IMR-90 (cell line): ENCODE measurements at regions not wholly inside any gene's neighbourhood (a gene's known extent, or its start where the extent isn't known, plus 50 kb on each side); places are given as distances from the start of the nearest gene placed in this dataset.

ENCODE experiments used
- ATAC-seq: fragments of 200-7000 bp; cut with Tn5 transposase; 2 replicates; pipeline ENCODE4 v1.9.1; 2020; ENCODE audit warnings: low read depth, mild to moderate bottlenecking, moderate library complexity
- BruUV-seq: library from RNA; stranded (reverse); fragments of 400-500 nt; replicated peaks from 2 replicates; lab custom pipeline; 2021; lab: Mats Ljungman, UMichigan
- CTCF ChIA-PET: fragments of 300-600 bp; formaldehyde crosslinking; extraction: SDS; loops from one replicate; lab custom pipeline; 2021; ENCODE audit warnings: antibody characterized with exemption; lab: Yijun Ruan, JAX
- POLR2A ChIA-PET: fragments of 300-600 bp; sonication (Branson Sonifier 250); formaldehyde crosslinking; loops from one replicate; lab custom pipeline; 2022; ENCODE audit warnings: antibody characterized with exemption; ENCODE audit not compliant: unreplicated experiment; lab: Charles Lee
- DNase-seq: peaks from one replicate; pipeline ENCODE4 v3.0.0; 2013
- H2AFZ ChIP-seq: replicated peaks from 2 replicates; pipeline ENCODE3; 2013; ENCODE audit warnings: low read length, mild to moderate bottlenecking; ENCODE audit not compliant: poor library complexity
- H2AK5ac ChIP-seq: 2 replicates; pipeline ENCODE4 v1.6.1; 2013; ENCODE audit warnings: low read depth, low read length, inconsistent platforms
- H2AK9ac ChIP-seq: replicated peaks from 2 replicates; pipeline ENCODE3; 2013; ENCODE audit warnings: mild to moderate bottlenecking, low read depth, low read length, moderate library complexity; ENCODE audit not compliant: poor library complexity
- H2BK120ac ChIP-seq: 2 replicates; pipeline ENCODE4 v1.6.1; 2013; ENCODE audit warnings: low read depth, low read length, inconsistent platforms
- H2BK15ac ChIP-seq: 3 replicates; pipeline ENCODE4 v1.6.1; 2013; ENCODE audit warnings: low read depth, low read length, inconsistent platforms
- H2BK20ac ChIP-seq: 2 replicates; pipeline ENCODE4 v1.6.1; 2013; ENCODE audit warnings: low read depth, mild to moderate bottlenecking, inconsistent platforms, low read length, moderate library complexity
- H2BK5ac ChIP-seq: 2 replicates; pipeline ENCODE4 v1.6.1; 2013; ENCODE audit warnings: mild to moderate bottlenecking, low read depth, low read length, inconsistent platforms; ENCODE audit not compliant: poor library complexity, severe bottlenecking
- H3K14ac ChIP-seq: replicated peaks from 2 replicates; pipeline ENCODE4 v1.6.1; 2013; ENCODE audit warnings: low read depth, low read length, inconsistent platforms
- H3K18ac ChIP-seq: 2 replicates; pipeline ENCODE4 v1.6.1; 2013; ENCODE audit warnings: low read depth, low read length, control low read depth
- H3K23ac ChIP-seq: 2 replicates; pipeline ENCODE4 v1.6.1; 2013; ENCODE audit warnings: low read depth, low read length, inconsistent platforms
- H3K27ac ChIP-seq: 2 replicates; pipeline ENCODE4 v1.5.1; 2013; ENCODE audit warnings: mild to moderate bottlenecking, control low read depth, low read length; ENCODE audit not compliant: insufficient read depth
- H3K27me3 ChIP-seq: 2 replicates; pipeline ENCODE4 v1.6.1; 2013; ENCODE audit warnings: low read length; ENCODE audit not compliant: control insufficient read depth, insufficient read depth
- H3K36me3 ChIP-seq: 2 replicates; pipeline ENCODE4 v1.6.1; 2013; ENCODE audit warnings: low read length, mixed read lengths; ENCODE audit not compliant: control insufficient read depth, insufficient read depth
- H3K4ac ChIP-seq: 2 replicates; pipeline ENCODE4 v1.6.1; 2013; ENCODE audit warnings: low read depth, low read length, inconsistent platforms
- H3K4me1 ChIP-seq: 2 replicates; pipeline ENCODE4 v1.6.1; 2013; ENCODE audit warnings: low read length, mixed read lengths; ENCODE audit not compliant: control insufficient read depth, insufficient read depth
- H3K4me2 ChIP-seq: 2 replicates; pipeline ENCODE4 v1.6.1; 2013; ENCODE audit warnings: low read depth, mild to moderate bottlenecking, control low read depth, low read length, moderate library complexity
- H3K4me3 ChIP-seq: 2 replicates; pipeline ENCODE4 v1.5.1; 2013; ENCODE audit warnings: low read depth, mild to moderate bottlenecking, control low read depth, low read length, moderate library complexity; ENCODE audit not compliant: insufficient read depth
- H3K56ac ChIP-seq: 2 replicates; pipeline ENCODE4 v1.6.1; 2013; ENCODE audit warnings: low read length, inconsistent platforms; ENCODE audit not compliant: insufficient read depth; ENCODE audit errors: extremely low read depth
- H3K79me1 ChIP-seq, 2 experiments: 2 replicates each; pipeline ENCODE4 v1.6.1; 2013; ENCODE audit warnings: low read length in 2 of 2, inconsistent platforms in 1 of 2, low read depth in 1 of 2
- H3K9ac ChIP-seq: 2 replicates; pipeline ENCODE4 v1.6.1; 2013; ENCODE audit warnings: low read depth, low read length, control low read depth
- H3K9me1 ChIP-seq: 2 replicates; pipeline ENCODE4 v1.6.1; 2013; ENCODE audit warnings: low read length, inconsistent platforms; ENCODE audit not compliant: insufficient read depth
- H3K9me3 ChIP-seq: 2 replicates; pipeline ENCODE4 v1.6.1; 2013; ENCODE audit warnings: low read length; ENCODE audit not compliant: control insufficient read depth, insufficient read depth
- H4K20me1 ChIP-seq: 2 replicates; pipeline ENCODE4 v1.6.1; 2013; ENCODE audit warnings: low read length, inconsistent platforms; ENCODE audit not compliant: insufficient read depth
- H4K5ac ChIP-seq: 2 replicates; pipeline ENCODE4 v1.6.1; 2013; ENCODE audit warnings: mild to moderate bottlenecking, low read depth, low read length, control low read depth
- H4K8ac ChIP-seq, 2 experiments: 2 replicates each; pipeline ENCODE4 v1.6.1; 2013; ENCODE audit warnings: low read depth in 2 of 2, low read length in 2 of 2, control low read depth in 1 of 2, inconsistent platforms in 1 of 2
- H4K91ac ChIP-seq: 2 replicates; pipeline ENCODE4 v1.6.1; 2013; ENCODE audit warnings: low read depth, low read length, inconsistent platforms; ENCODE audit not compliant: insufficient read depth
- BHLHE40 ChIP-seq: fragments of 150-350 bp; IDR thresholded peaks from 2 replicates; pipeline ENCODE4 v1.6.1; 2016; ENCODE audit warnings: mild to moderate bottlenecking, low read depth, low read length
- CEBPB ChIP-seq: IDR thresholded peaks from 2 replicates; pipeline ENCODE4 v1.6.1; 2012; ENCODE audit warnings: low read depth, low read length, improper control_type of control experiment
- CHD1 ChIP-seq: IDR thresholded peaks from 2 replicates; pipeline ENCODE4 v1.6.1; 2012; ENCODE audit warnings: low read depth, low read length, improper control_type of control experiment
- CTCF ChIP-seq: conservative IDR thresholded peaks from 2 replicates; pipeline ENCODE4 v1.5.1; 2012; ENCODE audit warnings: mild to moderate bottlenecking, low read depth, low read length, improper control_type of control experiment
- ELK1 ChIP-seq: fragments of 150-350 bp; IDR thresholded peaks from 2 replicates; pipeline ENCODE4 v1.6.1; 2016; ENCODE audit warnings: low read depth, mild to moderate bottlenecking, low read length, moderate library complexity, borderline replicate concordance
- FOS ChIP-seq: fragments of 150-350 bp; IDR thresholded peaks from 2 replicates; pipeline ENCODE4 v1.6.1; 2016; ENCODE audit warnings: low read depth, low read length
- MAFK ChIP-seq: IDR thresholded peaks from 2 replicates; pipeline ENCODE4 v1.6.1; 2012; ENCODE audit warnings: low read depth, low read length, improper control_type of control experiment
- MAZ ChIP-seq: IDR thresholded peaks from 2 replicates; pipeline ENCODE4 v1.6.1; 2012; ENCODE audit warnings: low read depth, mild to moderate bottlenecking, low read length, improper control_type of control experiment, moderate library complexity, borderline replicate concordance
- MXI1 ChIP-seq: IDR thresholded peaks from 2 replicates; pipeline ENCODE4 v1.6.1; 2012; ENCODE audit warnings: low read depth, mild to moderate bottlenecking, low read length, moderate library complexity, borderline replicate concordance
- NFE2L2 ChIP-seq: fragments of 150-350 bp; IDR thresholded peaks from 2 replicates; pipeline ENCODE4 v1.6.1; 2016; ENCODE audit warnings: low read depth, mild to moderate bottlenecking, low read length
- POLR2A ChIP-seq: IDR thresholded peaks from 2 replicates; pipeline ENCODE4 v1.6.1; 2012; ENCODE audit warnings: mild to moderate bottlenecking, low read depth, low read length
- RAD21 ChIP-seq: IDR thresholded peaks from 2 replicates; pipeline ENCODE4 v1.6.1; 2012; ENCODE audit warnings: low read length, improper control_type of control experiment
- RCOR1 ChIP-seq: IDR thresholded peaks from 2 replicates; pipeline ENCODE4 v1.6.1; 2012; ENCODE audit warnings: mild to moderate bottlenecking, low read length, improper control_type of control experiment; ENCODE audit not compliant: insufficient replicate concordance
- RFX5 ChIP-seq: IDR thresholded peaks from 2 replicates; pipeline ENCODE4 v1.8.0; 2012; ENCODE audit warnings: low read depth, mild to moderate bottlenecking, low read length, moderate library complexity
- SMC3 ChIP-seq: fragments of 150-350 bp; IDR thresholded peaks from 2 replicates; pipeline ENCODE4 v1.6.1; 2016; ENCODE audit warnings: low read depth, mild to moderate bottlenecking, antibody characterized with exemption, low read length, moderate library complexity
- WGBS, 2 experiments: methylation state at CpG; one replicate each; pipeline versions ENCODE4 v1.1.5 to v1.1.7; 2013; ENCODE audit warnings: missing lambda C conversion rate in 2 of 2; ENCODE audit not compliant: insufficient read length in 1 of 2; ENCODE audit errors: extremely low coverage in 2 of 2; 5-methylcytosine and 5-hydroxymethylcytosine counted together
- dilution Hi-C: fragments of 300-500 bp; cut with HindIII; formaldehyde crosslinking; loops from one replicate; pipeline ENCODE4 v1.14.3; 2018; ENCODE audit warnings: low sequenced_read_pairs; ENCODE audit not compliant: unreplicated experiment
- in situ Hi-C: fragments of 300-500 bp; cut with MboI; formaldehyde crosslinking; loops from 3 replicates; pipeline ENCODE4 v1.14.3; 2019; ENCODE audit warnings: low sequenced_read_pairs, inconsistent platforms, mixed read lengths
- intact Hi-C: fragments of 100-400 bp; cut with micrococcal nuclease; formaldehyde crosslinking; loops from 2 replicates; pipeline ENCODE4 v1.10.0; 2022
- TF ChIP-seq, protein P1 (sequence below): fragments of 150-350 bp; IDR thresholded peaks from 2 replicates; pipeline ENCODE4 v1.6.1; 2017; ENCODE audit warnings: mild to moderate bottlenecking, antibody characterized with exemption, low read length, low read depth

DNA sequence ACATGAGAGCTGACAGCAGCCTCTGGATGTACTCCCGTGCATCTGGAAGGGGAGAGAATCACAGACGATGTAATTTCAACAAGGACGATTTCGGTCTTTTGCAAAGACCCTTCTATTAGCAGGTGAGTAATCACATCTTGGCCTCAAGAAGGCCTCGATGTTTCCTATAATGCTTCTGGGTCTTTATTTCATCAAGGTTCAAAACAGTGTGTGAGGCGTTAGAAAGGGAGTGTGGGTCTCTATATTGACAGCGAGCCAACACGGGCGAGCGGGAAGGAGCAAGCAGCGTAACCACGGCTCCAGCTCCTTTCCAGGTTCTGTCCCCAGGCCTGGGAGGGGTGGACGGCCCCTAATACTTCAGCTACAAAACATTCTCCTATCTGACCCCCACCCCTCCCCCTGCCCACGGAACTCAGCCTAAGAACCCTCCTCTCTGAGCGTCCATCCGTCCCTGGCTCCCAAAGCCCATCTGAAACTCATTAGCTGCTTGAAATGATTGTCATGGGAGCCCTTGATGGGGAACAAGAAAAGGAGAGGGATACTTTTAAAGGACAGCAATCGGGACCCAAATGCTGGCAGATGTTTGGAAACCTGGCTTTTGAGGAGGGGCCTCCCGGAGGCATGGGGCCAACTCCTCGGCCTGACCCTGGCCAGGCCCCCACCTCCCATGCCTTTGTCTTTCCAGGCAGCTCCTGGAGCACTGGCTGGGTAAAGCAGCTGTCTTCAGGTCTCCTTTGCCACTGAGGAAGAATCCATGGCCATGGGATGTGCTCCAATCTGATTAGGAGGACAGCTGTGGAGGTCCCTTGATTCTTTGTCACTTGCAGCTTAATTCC is 250.8 kb downstream of the FOXD2 start:
- no peak overlapping the region for H4K91ac ChIP-seq
- no peaks in the 10 kb centered on the region for H3K4me1 ChIP-seq
- no peak overlapping the region for H3K27ac ChIP-seq
- no peak overlapping the region for H3K18ac ChIP-seq
- POLR2A ChIA-PET: no interaction called here
- WGBS, 2 experiments: 21% methylated on average over 2 of the region's 19 CpGs; no CpG with 5 or more reads in 1 of the 2 experiments
- dilution Hi-C loops: no loop called here
- H3K23ac ChIP-seq: no peak overlapping the region
- H3K4me3 ChIP-seq: no peak overlapping the region
- H4K5ac ChIP-seq: no peak overlapping the region
- H4K8ac ChIP-seq: no peak overlapping the region
- no peaks in the 10 kb centered on the region for H3K9me3 ChIP-seq
- H3K56ac ChIP-seq: no peak overlapping the region
- H3K36me3 ChIP-seq: no peaks in the 10 kb centered on the region
- H3K14ac ChIP-seq: no peak overlapping the region
- no peak overlapping the region for H3K9ac ChIP-seq
- no peak overlapping the region for H3K4ac ChIP-seq
- H2AFZ ChIP-seq: no peak overlapping the region
- H2AK9ac ChIP-seq: no peak overlapping the region
- TF ChIP-seq CHD1 (no peak), SMC3 (no peak), MXI1 (no peak), RCOR1 (no peak), BHLHE40 (no peak), RFX5 (no peak), MAFK (no peak), CTCF (no peak), NFE2L2 (no peak), FOS (no peak), CEBPB (no peak), RAD21 (no peak), POLR2A (no peak), MAZ (no peak), ELK1 (no peak)
- TF ChIP-seq, protein P1, sequence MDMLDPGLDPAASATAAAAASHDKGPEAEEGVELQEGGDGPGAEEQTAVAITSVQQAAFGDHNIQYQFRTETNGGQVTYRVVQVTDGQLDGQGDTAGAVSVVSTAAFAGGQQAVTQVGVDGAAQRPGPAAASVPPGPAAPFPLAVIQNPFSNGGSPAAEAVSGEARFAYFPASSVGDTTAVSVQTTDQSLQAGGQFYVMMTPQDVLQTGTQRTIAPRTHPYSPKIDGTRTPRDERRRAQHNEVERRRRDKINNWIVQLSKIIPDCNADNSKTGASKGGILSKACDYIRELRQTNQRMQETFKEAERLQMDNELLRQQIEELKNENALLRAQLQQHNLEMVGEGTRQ: no peak
- no TSS peak for BruUV-seq
- H2BK15ac ChIP-seq: no peak overlapping the region
- no peaks in the 10 kb centered on the region for H3K79me1 ChIP-seq
- H3K9me1 ChIP-seq: no peaks in the 10 kb centered on the region
- DNase-seq: no peak
- no peak overlapping the region for H2BK120ac ChIP-seq
- intact Hi-C loops: no loop called here
- no peaks in the 10 kb centered on the region; the same call in 1 of the 2 replicates for H3K27me3 ChIP-seq
- H3K4me2 ChIP-seq: no peak overlapping the region
- H2BK5ac ChIP-seq: no peak overlapping the region
- ATAC-seq: no peak
- H2BK20ac ChIP-seq: no peak overlapping the region
- H2AK5ac ChIP-seq: no peak overlapping the region
- in situ Hi-C loops: no loop called here
- H4K20me1 ChIP-seq: no peaks in the 10 kb centered on the region
- CTCF ChIA-PET: no interaction called here
